ENCODE measurements at regions not wholly inside any gene's neighbourhood (a gene's known extent, or its start where the extent isn't known, plus 50 kb on each side); places are given as distances from the start of the nearest gene placed in this dataset.
A peak's percentile ranks its signal among the peaks of the same experiment; 100 is the strongest.

DNA sequence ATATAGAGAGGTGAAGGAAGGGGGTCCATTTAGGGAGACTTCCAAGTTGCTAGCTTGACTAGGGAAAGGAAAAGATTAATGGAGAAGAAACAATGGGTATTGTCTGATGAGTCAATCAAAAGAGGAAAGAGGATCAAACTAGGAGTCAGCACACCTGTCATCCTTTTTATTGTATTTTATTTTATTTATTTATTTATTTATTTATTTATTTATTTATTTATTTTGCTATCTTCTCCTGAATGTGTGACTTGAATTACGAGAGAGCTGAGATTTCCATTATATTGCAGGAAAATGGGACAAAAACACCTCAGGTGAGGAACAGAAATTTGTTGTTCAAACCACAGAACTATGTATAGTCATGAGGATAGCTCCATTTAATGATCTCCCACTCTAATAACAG is 58.9 kb downstream of the NUDT11 start:
- DNase-seq (ENCODE audit: low read depth in 3 of 3): no peak

GRCh38 chrX:51435101-51435500 is 61.3 kb downstream of the NUDT11 start:
- DNase-seq (ENCODE audit: low read depth in 3 of 3): no peak

- DNase-seq (ENCODE audit: low read depth in 3 of 3): no peak
Observed at GRCh38 chrX:51421972-51422597, 74.3 kb downstream of the NUDT11 start.

DNA sequence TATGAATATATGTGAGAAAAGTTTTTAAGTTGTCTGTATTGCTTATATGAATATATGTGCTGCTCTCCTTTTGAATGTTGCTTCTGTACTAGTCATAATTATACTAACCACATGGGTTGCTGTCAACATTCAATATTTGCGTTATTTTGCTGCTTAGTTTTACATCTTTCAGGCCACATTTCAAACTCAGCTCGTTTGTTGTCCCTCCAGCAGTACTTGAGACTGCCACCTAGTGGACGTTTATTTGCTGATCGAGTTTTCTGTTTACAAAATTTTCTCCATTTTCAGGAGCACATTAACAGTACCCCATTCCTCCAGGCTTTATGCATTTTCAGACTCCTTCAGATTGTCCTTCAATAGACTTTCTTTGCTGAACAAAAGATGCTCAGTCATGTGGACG is 75.8 kb downstream of the NUDT11 start:
- no peak for DNase-seq (ENCODE audit: low read depth in 3 of 3)

GRCh38 chrX:51408462-51408861 is 75.8 kb downstream of the NUDT10 start:
- DNase-seq (ENCODE audit: low read depth in 3 of 3): no peak

DNA sequence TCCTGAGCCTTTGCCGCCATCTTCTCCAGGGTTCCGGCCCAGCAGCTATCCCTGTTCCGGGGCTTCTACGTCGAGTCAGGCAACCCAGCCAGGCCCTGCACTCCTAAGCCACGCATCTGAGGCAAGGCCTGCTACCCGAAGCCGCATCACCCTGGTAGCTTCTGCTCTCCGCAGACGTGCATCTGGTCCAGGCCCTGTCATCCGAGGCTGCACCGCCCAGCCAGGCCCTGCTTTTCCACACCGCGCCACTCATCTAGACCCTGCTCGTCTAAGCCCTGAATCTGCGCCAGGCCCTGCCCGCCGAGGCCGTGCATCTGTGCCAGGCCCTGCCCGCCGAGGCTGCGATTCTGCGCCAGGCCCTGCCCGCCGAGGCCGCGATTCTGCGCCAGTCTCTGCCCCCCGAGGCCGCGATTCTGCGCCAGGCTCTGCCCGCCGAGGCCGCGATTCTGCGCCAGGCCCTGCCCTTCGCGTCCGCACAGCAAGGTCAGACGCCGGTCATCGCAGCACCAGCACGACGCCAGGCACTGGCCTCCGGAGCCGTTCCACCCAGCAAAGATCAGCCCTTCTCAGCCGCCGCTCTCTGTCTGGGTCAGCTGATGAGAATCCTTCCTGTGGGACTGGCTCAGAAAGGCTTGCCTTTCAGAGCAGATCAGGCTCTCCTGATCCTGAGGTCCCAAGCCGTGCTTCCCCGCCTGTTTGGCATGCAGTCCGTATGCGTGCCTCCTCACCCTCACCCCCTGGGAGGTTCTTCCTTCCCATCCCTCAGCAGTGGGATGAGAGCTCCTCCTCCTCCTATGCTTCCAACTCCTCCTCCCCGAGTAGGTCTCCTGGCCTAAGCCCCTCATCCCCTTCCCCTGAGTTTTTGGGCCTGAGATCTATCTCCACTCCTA is 75.1 kb downstream of the NUDT10 start:
- DNase-seq (ENCODE audit: low read depth in 3 of 3): no peak

- no peak for DNase-seq (ENCODE audit: low read depth in 3 of 3)
Observed at GRCh38 chrX:51406688-51407519, 74.3 kb downstream of the NUDT10 start.

- no peak for DNase-seq (ENCODE audit: low read depth in 3 of 3)
Observed at GRCh38 chrX:51404445-51404844, 71.8 kb downstream of the NUDT10 start.

DNA sequence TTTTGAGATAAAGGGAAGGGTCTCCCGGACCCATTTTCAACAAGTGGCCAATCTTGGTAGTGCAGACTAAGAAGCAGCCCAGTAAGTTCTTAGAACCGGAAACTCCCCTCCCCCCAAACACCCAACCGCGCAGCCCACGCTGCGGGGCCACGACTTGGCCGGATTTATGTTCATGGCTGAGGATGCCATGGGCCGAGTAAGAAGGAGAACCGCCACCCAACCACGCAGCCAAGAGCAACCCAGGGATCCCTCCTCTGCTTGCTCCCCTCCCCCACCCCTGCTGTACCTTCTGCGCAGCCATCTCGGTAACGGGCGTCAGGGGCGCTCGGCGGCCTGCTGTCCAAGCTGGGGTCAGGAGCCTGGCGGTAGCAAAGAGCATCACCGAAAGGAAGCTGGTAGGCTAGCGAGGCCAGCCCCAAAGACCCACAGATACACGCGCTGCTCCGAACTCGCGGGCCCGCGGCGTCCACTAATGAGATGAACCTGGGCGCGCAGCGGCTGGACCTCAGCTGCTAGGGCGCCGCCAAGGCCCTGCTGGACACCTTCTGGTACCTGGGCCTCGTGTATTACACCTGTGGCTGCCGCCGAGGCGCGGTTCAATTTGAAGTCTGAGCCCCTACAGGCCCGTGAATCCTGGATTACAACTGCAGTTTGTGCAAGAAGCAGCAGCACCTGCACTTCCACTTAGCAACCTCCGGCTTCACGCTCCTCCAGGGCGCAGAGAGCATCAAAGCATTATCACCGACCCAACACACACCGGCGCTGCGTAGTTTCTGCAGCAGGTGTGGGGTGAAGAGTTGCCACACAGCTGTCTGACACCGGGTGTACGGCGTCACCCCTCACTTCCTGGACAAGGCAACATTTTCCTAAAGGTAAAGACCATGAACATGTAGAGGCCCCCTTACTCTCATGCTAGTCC is 63.4 kb downstream of the NUDT10 start:
- DNase-seq (ENCODE audit: low read depth in 3 of 3): peak in 2 of 3 experiments; percentile 22 to 28

GRCh38 chrX:51395480-51395809 is 62.8 kb downstream of the NUDT10 start:
- DNase-seq (ENCODE audit: low read depth in 3 of 3): no peak

Measured in stimulated activated CD4-positive, alpha-beta T cell treated with anti-CD3 and anti-CD28 coated beads, TNF-alpha, amount 100 ng/mL, for 4 hours (primary cell).